Activated CD8-positive, alpha-beta memory T cell treated with anti-CD3 and anti-CD28 coated beads, Interleukin-2, amount 50 U/mL, for 1 hour (primary cell): ENCODE measurements at regions not wholly inside any gene's neighbourhood (a gene's known extent, or its start where the extent isn't known, plus 50 kb on each side); places are given as distances from the start of the nearest gene placed in this dataset.
"Not testable (repeated sequence)": the region's sequence is repeated elsewhere in the genome, so short reads cannot be mapped to it uniquely, and the experiment has no call there.

Source experiments
- DNase-seq: peaks from one replicate; pipeline ENCODE4 v3.0.0-alpha.2; 2020; ENCODE audit errors: extremely low read depth

GRCh38 chr7:113247198-113247597 is 128.8 kb upstream of the SMIM30 start:
- no peak for DNase-seq

- no peak for DNase-seq
These were observed 128.4 kb upstream of the SMIM30 start for GRCh38 chr7:113246738-113247137.

- DNase-seq: no peak
These were observed 114.5 kb upstream of the SMIM30 start for GRCh38 chr7:113232885-113233284.

- DNase-seq: no peak
These were observed 112.3 kb upstream of the SMIM30 start for GRCh38 chr7:113230691-113231090.

- no peak for DNase-seq
These were observed 99.0 kb upstream of the SMIM30 start for GRCh38 chr7:113217314-113217713.

- no peak for DNase-seq
These were observed 97.7 kb upstream of the SMIM30 start for GRCh38 chr7:113216038-113216437.

GRCh38 chr7:113209449-113210203 is 91.3 kb upstream of the SMIM30 start:
- no peak for DNase-seq

- no peak for DNase-seq
These were observed 89.6 kb upstream of the SMIM30 start for GRCh38 chr7:113207931-113208330.

GRCh38 chr7:113207441-113207840 is 89.1 kb upstream of the SMIM30 start:
- no peak for DNase-seq

GRCh38 chr7:113204415-113204814 is 86.1 kb upstream of the SMIM30 start:
- no peak for DNase-seq

- DNase-seq: no peak
These were observed 83.9 kb upstream of the SMIM30 start for GRCh38 chr7:113202284-113202683.

GRCh38 chr7:113200281-113200680 is 81.9 kb upstream of the SMIM30 start:
- DNase-seq: no peak

- DNase-seq: no peak
These were observed 81.5 kb upstream of the SMIM30 start for GRCh38 chr7:113199841-113200240.

- DNase-seq: no peak
These were observed 80.8 kb upstream of the SMIM30 start for GRCh38 chr7:113199136-113199535.

- no peak for DNase-seq
These were observed 79.9 kb upstream of the SMIM30 start for GRCh38 chr7:113198226-113198625.

- DNase-seq: no peak
These were observed 78.9 kb upstream of the SMIM30 start for GRCh38 chr7:113197274-113197673.

GRCh38 chr7:113188396-113188795 is 70.0 kb upstream of the SMIM30 start:
- DNase-seq: no peak

- no peak for DNase-seq
These were observed 61.0 kb upstream of the SMIM30 start for GRCh38 chr7:113179313-113179712.

GRCh38 chr7:113176836-113177235 is 58.5 kb upstream of the SMIM30 start:
- no peak for DNase-seq

- not testable (repeated sequence) for DNase-seq
These were observed 57.8 kb upstream of the SMIM30 start for GRCh38 chr7:113176180-113176579.

- no peak for DNase-seq
These were observed 57.3 kb upstream of the SMIM30 start for GRCh38 chr7:113175525-113176104.

- no peak for DNase-seq
These were observed 54.4 kb upstream of the SMIM30 start for GRCh38 chr7:113172726-113173125.

GRCh38 chr7:113170591-113170990 is 52.2 kb upstream of the SMIM30 start:
- DNase-seq: no peak
